ENCODE measurements at regions not wholly inside any gene's neighbourhood (a gene's known extent, or its start where the extent isn't known, plus 50 kb on each side); places are given as distances from the start of the nearest gene placed in this dataset.

DNA sequence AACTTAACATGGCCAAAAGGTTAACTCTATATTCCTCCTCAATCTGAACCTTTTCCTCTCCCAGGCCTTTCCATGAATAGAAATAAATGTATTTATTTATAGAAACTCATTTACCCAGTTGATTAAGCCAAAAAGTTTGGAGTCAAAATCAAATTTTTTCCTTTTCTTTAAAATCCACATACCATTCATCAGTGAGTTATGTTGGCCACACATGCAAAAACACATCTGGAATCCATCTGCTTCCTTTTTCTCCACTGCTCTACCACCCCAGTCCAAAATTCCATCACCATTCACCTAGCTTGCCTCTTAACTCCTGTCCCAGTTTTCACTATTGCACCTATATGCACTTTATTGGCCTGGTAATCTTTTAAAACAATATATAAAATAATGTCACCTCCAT is 62.4 kb upstream of the TMEM200A start:
- no peak for ATAC-seq
- peaks cover 16% of the 10 kb centered on the region for H3K9me3 Mint-ChIP-seq
- H3K36me3 Mint-ChIP-seq = no peaks in the 10 kb centered on the region
- ChIA-PET CTCF (no interaction called here), POLR2A (no interaction called here)
- no peak overlapping the region for H3K4me3 Mint-ChIP-seq
- no peak for DNase-seq (ENCODE audit: low spot score)
- no peak overlapping the region; the same call in 1 of the 2 replicates for H3K27ac Mint-ChIP-seq
- no peak for TF ChIP-seq RORB (CRISPR knock-in tag; IDR thresholded peaks at IDR 0.05)
- TF ChIP-seq ETV6 (CRISPR knock-in tag; IDR thresholded peaks at IDR 0.05) = no peak
- TF ChIP-seq ZNF425 (CRISPR knock-in tag; conservative IDR thresholded peaks at IDR 0.05) = no peak
- TF ChIP-seq NFATC4 (CRISPR knock-in tag; IDR thresholded peaks at IDR 0.05) = no peak
- no peak for TF ChIP-seq TP53 (CRISPR knock-in tag; IDR thresholded peaks at IDR 0.05)
- no peak for TF ChIP-seq ESRRA (CRISPR knock-in tag; IDR thresholded peaks at IDR 0.05; ENCODE audit: borderline replicate concordance)
- TF ChIP-seq, protein P1, sequence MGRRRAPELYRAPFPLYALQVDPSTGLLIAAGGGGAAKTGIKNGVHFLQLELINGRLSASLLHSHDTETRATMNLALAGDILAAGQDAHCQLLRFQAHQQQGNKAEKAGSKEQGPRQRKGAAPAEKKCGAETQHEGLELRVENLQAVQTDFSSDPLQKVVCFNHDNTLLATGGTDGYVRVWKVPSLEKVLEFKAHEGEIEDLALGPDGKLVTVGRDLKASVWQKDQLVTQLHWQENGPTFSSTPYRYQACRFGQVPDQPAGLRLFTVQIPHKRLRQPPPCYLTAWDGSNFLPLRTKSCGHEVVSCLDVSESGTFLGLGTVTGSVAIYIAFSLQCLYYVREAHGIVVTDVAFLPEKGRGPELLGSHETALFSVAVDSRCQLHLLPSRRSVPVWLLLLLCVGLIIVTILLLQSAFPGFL (CRISPR knock-in tag; IDR thresholded peaks at IDR 0.05; ENCODE audit: borderline replicate concordance) = no peak
- H3K27me3 Mint-ChIP-seq (ENCODE audit: low read depth) = no peaks in the 10 kb centered on the region
- H3K4me1 Mint-ChIP-seq = no peaks in the 10 kb centered on the region

GRCh38 chr6:130298258-130298657 is 67.6 kb upstream of the TMEM200A start:
- H3K4me3 Mint-ChIP-seq = no peak overlapping the region
- H3K27me3 Mint-ChIP-seq (ENCODE audit: low read depth) = no peaks in the 10 kb centered on the region; the same call in 1 of the 2 replicates
- TF ChIP-seq OVOL2 (CRISPR knock-in tag; IDR thresholded peaks at IDR 0.05; ENCODE audit: borderline replicate concordance) = no peak
- TF ChIP-seq CREM (CRISPR knock-in tag; IDR thresholded peaks at IDR 0.05) = no peak
- TF ChIP-seq NFYB (CRISPR knock-in tag; conservative IDR thresholded peaks at IDR 0.05; ENCODE audit: low read depth) = no peak
- TF ChIP-seq ATF6 (CRISPR knock-in tag; IDR thresholded peaks at IDR 0.05) = no peak
- no peak for TF ChIP-seq ZNF416 (CRISPR knock-in tag; IDR thresholded peaks at IDR 0.05)
- TF ChIP-seq TEAD4 (CRISPR knock-in tag; IDR thresholded peaks at IDR 0.05) = no peak
- TF ChIP-seq, protein P2, sequence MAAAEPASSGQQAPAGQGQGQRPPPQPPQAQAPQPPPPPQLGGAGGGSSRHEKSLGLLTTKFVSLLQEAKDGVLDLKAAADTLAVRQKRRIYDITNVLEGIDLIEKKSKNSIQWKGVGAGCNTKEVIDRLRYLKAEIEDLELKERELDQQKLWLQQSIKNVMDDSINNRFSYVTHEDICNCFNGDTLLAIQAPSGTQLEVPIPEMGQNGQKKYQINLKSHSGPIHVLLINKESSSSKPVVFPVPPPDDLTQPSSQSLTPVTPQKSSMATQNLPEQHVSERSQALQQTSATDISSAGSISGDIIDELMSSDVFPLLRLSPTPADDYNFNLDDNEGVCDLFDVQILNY (CRISPR knock-in tag; IDR thresholded peaks at IDR 0.05) = no peak
- TF ChIP-seq, protein P3, sequence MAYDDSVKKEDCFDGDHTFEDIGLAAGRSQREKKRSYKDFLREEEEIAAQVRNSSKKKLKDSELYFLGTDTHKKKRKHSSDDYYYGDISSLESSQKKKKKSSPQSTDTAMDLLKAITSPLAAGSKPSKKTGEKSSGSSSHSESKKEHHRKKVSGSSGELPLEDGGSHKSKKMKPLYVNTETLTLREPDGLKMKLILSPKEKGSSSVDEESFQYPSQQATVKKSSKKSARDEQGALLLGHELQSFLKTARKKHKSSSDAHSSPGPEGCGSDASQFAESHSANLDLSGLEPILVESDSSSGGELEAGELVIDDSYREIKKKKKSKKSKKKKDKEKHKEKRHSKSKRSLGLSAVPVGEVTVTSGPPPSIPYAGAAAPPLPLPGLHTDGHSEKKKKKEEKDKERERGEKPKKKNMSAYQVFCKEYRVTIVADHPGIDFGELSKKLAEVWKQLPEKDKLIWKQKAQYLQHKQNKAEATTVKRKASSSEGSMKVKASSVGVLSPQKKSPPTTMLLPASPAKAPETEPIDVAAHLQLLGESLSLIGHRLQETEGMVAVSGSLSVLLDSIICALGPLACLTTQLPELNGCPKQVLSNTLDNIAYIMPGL (CRISPR knock-in tag; IDR thresholded peaks at IDR 0.05) = no peak
- TF ChIP-seq ZMAT4 (CRISPR knock-in tag; IDR thresholded peaks at IDR 0.05) = no peak
- TF ChIP-seq GTF2I (CRISPR knock-in tag; conservative IDR thresholded peaks at IDR 0.05) = no peak
- no peak for TF ChIP-seq USF1 (CRISPR knock-in tag; IDR thresholded peaks at IDR 0.05)
- no peak for TF ChIP-seq ZNF423 (CRISPR knock-in tag; IDR thresholded peaks at IDR 0.05)
- ATAC-seq (no peak), DNase-seq (ENCODE audit: low spot score) (no peak)
- peaks cover 22% of the 10 kb centered on the region for H3K9me3 Mint-ChIP-seq
- POLR2A ChIA-PET = no interaction called here
- CTCF ChIA-PET = no interaction called here
- H3K36me3 Mint-ChIP-seq = no peaks in the 10 kb centered on the region
- H3K4me1 Mint-ChIP-seq = no peaks in the 10 kb centered on the region
- no peak overlapping the region for H3K27ac Mint-ChIP-seq

Data from WTC11 (cell line).